ENCODE measurements at regions not wholly inside any gene's neighbourhood (a gene's known extent, or its start where the extent isn't known, plus 50 kb on each side); places are given as distances from the start of the nearest gene placed in this dataset.

DNA sequence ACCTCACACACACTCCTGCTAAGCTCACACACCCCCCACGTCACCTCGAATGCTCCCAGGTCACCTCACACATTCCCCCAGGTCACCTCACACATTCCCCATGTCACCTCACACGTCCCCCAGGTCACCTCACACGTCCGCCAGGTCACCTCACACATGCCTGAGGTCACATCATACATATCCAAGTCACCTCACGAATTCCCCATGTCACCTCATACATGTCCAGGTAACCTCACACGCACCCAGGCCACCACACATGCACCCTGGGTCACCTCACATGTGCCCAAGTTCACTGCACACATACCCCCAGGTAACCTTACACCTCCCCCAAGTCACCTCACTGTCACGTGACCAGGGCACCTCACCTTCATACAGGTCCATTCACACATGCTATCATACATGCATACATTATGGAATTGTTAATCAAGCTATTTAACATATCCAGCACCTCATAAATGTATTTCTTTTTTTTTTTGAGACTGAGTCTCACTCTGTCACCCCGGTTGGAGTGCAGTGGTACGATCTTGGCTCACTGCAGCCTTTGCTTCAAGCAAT lies 640.3 kb downstream of the TMEM121 start:
- TF ChIP-seq, protein P1, sequence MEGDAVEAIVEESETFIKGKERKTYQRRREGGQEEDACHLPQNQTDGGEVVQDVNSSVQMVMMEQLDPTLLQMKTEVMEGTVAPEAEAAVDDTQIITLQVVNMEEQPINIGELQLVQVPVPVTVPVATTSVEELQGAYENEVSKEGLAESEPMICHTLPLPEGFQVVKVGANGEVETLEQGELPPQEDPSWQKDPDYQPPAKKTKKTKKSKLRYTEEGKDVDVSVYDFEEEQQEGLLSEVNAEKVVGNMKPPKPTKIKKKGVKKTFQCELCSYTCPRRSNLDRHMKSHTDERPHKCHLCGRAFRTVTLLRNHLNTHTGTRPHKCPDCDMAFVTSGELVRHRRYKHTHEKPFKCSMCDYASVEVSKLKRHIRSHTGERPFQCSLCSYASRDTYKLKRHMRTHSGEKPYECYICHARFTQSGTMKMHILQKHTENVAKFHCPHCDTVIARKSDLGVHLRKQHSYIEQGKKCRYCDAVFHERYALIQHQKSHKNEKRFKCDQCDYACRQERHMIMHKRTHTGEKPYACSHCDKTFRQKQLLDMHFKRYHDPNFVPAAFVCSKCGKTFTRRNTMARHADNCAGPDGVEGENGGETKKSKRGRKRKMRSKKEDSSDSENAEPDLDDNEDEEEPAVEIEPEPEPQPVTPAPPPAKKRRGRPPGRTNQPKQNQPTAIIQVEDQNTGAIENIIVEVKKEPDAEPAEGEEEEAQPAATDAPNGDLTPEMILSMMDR (IDR thresholded peaks at IDR 0.05): no peak
- no peak for TF ChIP-seq POLR2A (IDR thresholded peaks at IDR 0.05)

Measured in stomach (tissue), 4 donors.